Endothelial cell of umbilical vein (primary cell): ENCODE measurements at regions not wholly inside any gene's neighbourhood (a gene's known extent, or its start where the extent isn't known, plus 50 kb on each side); places are given as distances from the start of the nearest gene placed in this dataset.

Experiments
- BruUV-seq: library from RNA; stranded (reverse); fragments of 400-500 nt; replicated peaks from 2 replicates; lab custom pipeline; 2021; lab: Mats Ljungman, UMichigan
- CTCF ChIA-PET: fragments of 300-600, 350-600 bp; sonication (Branson Sonifier 250); formaldehyde crosslinking; loops from one replicate; lab custom pipeline; 2021; ENCODE audit warnings: antibody characterized with exemption, inconsistent platforms; lab: Charles Lee
- POLR2A ChIA-PET: fragments of 300-600, 350-600 bp; sonication (Branson Sonifier 250); formaldehyde crosslinking; loops from one replicate; lab custom pipeline; 2021; ENCODE audit warnings: antibody characterized with exemption, inconsistent platforms; lab: Charles Lee
- DNase-seq: peaks from one replicate; pipeline ENCODE4 v3.0.0-alpha.2; 2011; ENCODE audit warnings: low read depth, low spot score
- FAIRE-seq: peaks from 2 replicates; lab custom pipeline; 2011; peaks lifted over from hg19 to GRCh38; lab: Jason Lieb, UNC
- H2AFZ ChIP-seq: 2 replicates; pipeline ENCODE4 v1.6.0; 2012; ENCODE audit warnings: low read depth, low read length, control low read depth, inconsistent platforms
- H3K27ac ChIP-seq: 2 replicates; pipeline ENCODE4 v1.5.1; 2011; ENCODE audit warnings: low read depth, mild to moderate bottlenecking, control low read depth, low read length, moderate library complexity; ENCODE audit not compliant: insufficient read depth
- H3K27me3 ChIP-seq, 2 experiments: 2 replicates each; pipeline versions ENCODE4 v1.6.0 to v1.6.1; 2011; ENCODE audit warnings: low read length in 2 of 2, mixed read lengths in 1 of 2; ENCODE audit not compliant: control insufficient read depth in 2 of 2, insufficient read depth in 2 of 2
- H3K36me3 ChIP-seq, 2 experiments: 2 replicates in 1 of 2; 3 replicates in 1 of 2; pipeline ENCODE4 v1.5.1; 2011; ENCODE audit warnings: low read length in 2 of 2, mild to moderate bottlenecking in 1 of 2, moderate library complexity in 1 of 2; ENCODE audit not compliant: control insufficient read depth in 2 of 2, insufficient read depth in 2 of 2; ENCODE audit errors: extremely low read depth in 1 of 2
- H3K4me1 ChIP-seq: 3 replicates; pipeline ENCODE4 v1.5.1; 2011; ENCODE audit warnings: mild to moderate bottlenecking, low read length; ENCODE audit not compliant: control insufficient read depth, insufficient read depth; ENCODE audit errors: extremely low read depth
- H3K4me2 ChIP-seq: 2 replicates; pipeline ENCODE4 v1.6.1; 2011; ENCODE audit warnings: low read length, control low read depth, mixed read lengths; ENCODE audit not compliant: insufficient read depth
- H3K4me3 ChIP-seq, 3 experiments: fragments of 200-600 bp in 1 of 3; sonication (generic), shearing (Covaris generic) in 1 of 3; replicated peaks in 1 of 3; 2 replicates each; pipeline ENCODE4 v1.5.1; 2011 to 2016; ENCODE audit warnings: control low read depth in 3 of 3, low read length in 3 of 3, mild to moderate bottlenecking in 2 of 3, inconsistent platforms in 1 of 3, low read depth in 1 of 3, moderate library complexity in 1 of 3; ENCODE audit not compliant: insufficient read depth in 1 of 3
- H3K79me2 ChIP-seq: 2 replicates; pipeline ENCODE4 v1.6.0; 2012; ENCODE audit warnings: low read length, inconsistent platforms; ENCODE audit not compliant: control insufficient read depth, insufficient read depth
- H3K9ac ChIP-seq: replicated peaks from 2 replicates; pipeline ENCODE3; 2011; ENCODE audit warnings: low read length, control low read depth; ENCODE audit not compliant: insufficient read depth; ENCODE audit errors: extremely low read depth
- H3K9me1 ChIP-seq: replicated peaks from 3 replicates; pipeline ENCODE4 v1.6.0; 2011; ENCODE audit warnings: mild to moderate bottlenecking, low read length; ENCODE audit not compliant: control insufficient read depth, insufficient read depth; ENCODE audit errors: extremely low read depth
- H3K9me3 ChIP-seq: replicated peaks from 2 replicates; pipeline ENCODE4 v1.5.1; 2012; ENCODE audit warnings: low read length, inconsistent platforms; ENCODE audit not compliant: control insufficient read depth, insufficient read depth
- H4K20me1 ChIP-seq: replicated peaks from 2 replicates; pipeline ENCODE3; 2011; ENCODE audit warnings: mild to moderate bottlenecking, low read length; ENCODE audit not compliant: control insufficient read depth, insufficient read depth; ENCODE audit errors: extremely low read depth
- CTCF ChIP-seq, 2 donors: IDR thresholded peaks; 1 replicate in 1 of 2; 2 replicates in 1 of 2; pipeline ENCODE4 v1.5.1; 2011; ENCODE audit warnings: low read length in 2 of 2, mild to moderate bottlenecking in 2 of 2, moderate library complexity in 2 of 2, control low read depth in 1 of 2, inconsistent platforms in 1 of 2, low read depth in 1 of 2; ENCODE audit not compliant: insufficient read depth in 1 of 2; ENCODE audit errors: extremely low read depth in 1 of 2
- EZH2 ChIP-seq: IDR thresholded peaks from 2 replicates; pipeline ENCODE4 v1.6.1; 2012; ENCODE audit warnings: borderline replicate concordance, low read depth, mild to moderate bottlenecking, moderate library complexity, low read length, inconsistent platforms; ENCODE audit not compliant: severe bottlenecking
- FOS ChIP-seq: IDR thresholded peaks from 2 replicates; pipeline ENCODE4 v1.6.1; 2011; ENCODE audit warnings: mild to moderate bottlenecking, low read length, moderate library complexity, borderline replicate concordance; ENCODE audit not compliant: insufficient read depth
- GATA2 ChIP-seq: IDR thresholded peaks from 2 replicates; pipeline ENCODE4 v1.7.0; 2011; ENCODE audit warnings: low read depth, mild to moderate bottlenecking, moderate library complexity, mixed read lengths, low read length; ENCODE audit not compliant: insufficient read length, insufficient read depth
- JUN ChIP-seq: IDR thresholded peaks from 2 replicates; pipeline ENCODE4 v1.6.1; 2011; ENCODE audit warnings: borderline replicate concordance, low read depth; ENCODE audit not compliant: insufficient read length, insufficient read depth
- MAX ChIP-seq: IDR thresholded peaks from 2 replicates; pipeline ENCODE4 v1.6.1; 2011; ENCODE audit not compliant: insufficient read depth, insufficient read length
- POLR2A ChIP-seq: IDR thresholded peaks from 2 replicates; pipeline ENCODE4 v1.6.1; 2012; ENCODE audit warnings: low read depth, mild to moderate bottlenecking, control low read depth, low read length
- dilution Hi-C: fragments of 300-500 bp; cut with MboI; formaldehyde crosslinking; loops from one replicate; pipeline ENCODE4 v1.15.0; 2019; ENCODE audit warnings: low sequenced_read_pairs; ENCODE audit not compliant: extremely low pct_ligation_motif_present
- intact Hi-C: fragments of 100-400 bp; cut with micrococcal nuclease; formaldehyde crosslinking; loops from one replicate; pipeline ENCODE4 v1.10.0; 2022

GRCh38 chr3:137820366-137820765 is 56.3 kb downstream of the SOX14 start:
- no peaks in the 10 kb centered on the region for H3K27me3 ChIP-seq
- no peak overlapping the region for H3K4me3 ChIP-seq
- BruUV-seq: no TSS peak
- H2AFZ ChIP-seq: no peak overlapping the region
- no peaks in the 10 kb centered on the region for H3K79me2 ChIP-seq
- H3K9ac ChIP-seq: no peak overlapping the region
- H3K9me1 ChIP-seq: no peaks in the 10 kb centered on the region
- FAIRE-seq (no peak), DNase-seq (no peak)
- intact Hi-C loops (no loop called here), dilution Hi-C loops (no loop called here)
- CTCF ChIA-PET: no interaction called here
- POLR2A ChIA-PET: no interaction called here
- H3K27ac ChIP-seq: no peak overlapping the region
- H3K36me3 ChIP-seq: no peaks in the 10 kb centered on the region
- no peaks in the 10 kb centered on the region for H4K20me1 ChIP-seq
- TF ChIP-seq CTCF (IDR thresholded peaks at IDR 0.05; ENCODE audit: extremely low read depth in 1 of 2, insufficient read depth in 1 of 2, low read depth in 1 of 2, low read length in 2 of 2) (no peak), MAX (no peak), POLR2A (no peak), JUN (no peak), GATA2 (no peak), EZH2 (no peak), FOS (no peak)
- H3K4me1 ChIP-seq: no peaks in the 10 kb centered on the region
- no peak overlapping the region for H3K4me2 ChIP-seq
- no peaks in the 10 kb centered on the region for H3K9me3 ChIP-seq
